SK-N-SH (cell line): ENCODE measurements at regions not wholly inside any gene's neighbourhood (a gene's known extent, or its start where the extent isn't known, plus 50 kb on each side); places are given as distances from the start of the nearest gene placed in this dataset.

Experiments used
- CTCF ChIA-PET: fragments of 300-600, 350-600 bp; formaldehyde crosslinking; extraction: SDS; loops from one replicate; lab custom pipeline; 2021; lab: Yijun Ruan, JAX
- POLR2A ChIA-PET: fragments of 350-600 bp; sonication (Branson Sonifier 250); formaldehyde crosslinking; extraction: SDS; loops from one replicate; lab custom pipeline; 2020; ENCODE audit warnings: antibody characterized with exemption, inconsistent platforms; lab: Yijun Ruan, JAX
- DNase-seq: peaks from one replicate; pipeline ENCODE4 v3.0.0; 2012
- H2AFZ ChIP-seq: fragments of 200-600 bp; sonication (generic); 2 replicates; pipeline ENCODE4 v1.8.1; 2016; ENCODE audit warnings: antibody characterized with exemption, mild to moderate bottlenecking, low read depth
- H3F3A ChIP-seq: fragments of 200-600 bp; sonication (generic); replicated peaks from 2 replicates; pipeline ENCODE3; 2016; ENCODE audit warnings: antibody characterized with exemption, mild to moderate bottlenecking; ENCODE audit not compliant: insufficient read depth
- H3K27ac ChIP-seq, 2 experiments: fragments of 200-500 bp in 1 of 2; fragments of 200-600 bp in 1 of 2; sonication (Bioruptor generic) in 1 of 2; sonication (generic), shearing (Covaris generic) in 1 of 2; 2 replicates each; pipeline versions ENCODE4 v1.5.1 to v1.6.1; 2014 to 2016; ENCODE audit warnings: low read depth in 2 of 2, inconsistent platforms in 1 of 2, low read length in 1 of 2, mild to moderate bottlenecking in 1 of 2, mixed read lengths in 1 of 2
- H3K27me3 ChIP-seq: fragments of 200-600 bp; sonication (generic), shearing (Covaris generic); 2 replicates; pipeline ENCODE4 v1.6.1; 2016; ENCODE audit warnings: mixed run types; ENCODE audit not compliant: insufficient read depth
- H3K36me3 ChIP-seq, 2 experiments: fragments of 200-500 bp in 1 of 2; fragments of 200-600 bp in 1 of 2; sonication (Bioruptor generic) in 1 of 2; sonication (generic) in 1 of 2; replicated peaks in 1 of 2; 2 replicates each; pipeline versions ENCODE3 to v1.5.1; 2014 to 2016; ENCODE audit warnings: low read length in 1 of 2, mild to moderate bottlenecking in 1 of 2; ENCODE audit not compliant: insufficient read depth in 2 of 2, control insufficient read depth in 1 of 2
- H3K4me1 ChIP-seq, 2 experiments: fragments of 200-500 bp in 1 of 2; fragments of 200-600 bp in 1 of 2; sonication (Bioruptor generic) in 1 of 2; sonication (generic), shearing (Covaris generic) in 1 of 2; 2 replicates each; pipeline versions ENCODE4 v1.5.1 to v1.6.1; 2014 to 2016; ENCODE audit warnings: low read depth in 1 of 2, low read length in 1 of 2, mixed run types in 1 of 2; ENCODE audit not compliant: insufficient read depth in 2 of 2, control insufficient read depth in 1 of 2
- H3K4me2 ChIP-seq: fragments of 200-600 bp; sonication (generic), shearing (Covaris generic); 2 replicates; pipeline ENCODE4 v1.6.1; 2017; ENCODE audit warnings: mixed run types
- H3K4me3 ChIP-seq, 2 experiments: fragments of 200-500 bp in 1 of 2; fragments of 200-600 bp in 1 of 2; sonication (Bioruptor generic) in 1 of 2; sonication (generic), shearing (Covaris generic) in 1 of 2; 2 replicates each; pipeline versions ENCODE4 v1.5.1 to v1.8.1; 2014 to 2016; ENCODE audit warnings: low read depth in 2 of 2, inconsistent platforms in 1 of 2, low read length in 1 of 2, mild to moderate bottlenecking in 1 of 2, mixed read lengths in 1 of 2, moderate library complexity in 1 of 2
- H3K79me2 ChIP-seq: fragments of 200-600 bp; sonication (generic); 2 replicates; pipeline ENCODE4 v1.8.1; 2017; ENCODE audit warnings: mild to moderate bottlenecking; ENCODE audit not compliant: insufficient read depth
- H3K9ac ChIP-seq: fragments of 200-600 bp; sonication (generic); 2 replicates; pipeline ENCODE4 v1.6.1; 2017; ENCODE audit warnings: mixed run types
- H3K9me2 ChIP-seq: fragments of 200-600 bp; sonication (generic); 2 replicates; pipeline ENCODE4 v1.6.1; 2017; ENCODE audit warnings: mixed run types
- H3K9me3 ChIP-seq: fragments of 200-600 bp; sonication (generic); 2 replicates; pipeline ENCODE4 v1.6.1; 2017; ENCODE audit warnings: mixed run types, mild to moderate bottlenecking, moderate library complexity
- H4K20me1 ChIP-seq: fragments of 200-600 bp; sonication (generic); 2 replicates; pipeline ENCODE4 v1.6.1; 2017; ENCODE audit warnings: mild to moderate bottlenecking, mixed run types; ENCODE audit not compliant: insufficient read depth
- EP300 ChIP-seq, 2 experiments: IDR thresholded peaks; 2 replicates each; pipeline versions ENCODE4 v1.4.0 to v1.6.1; 2012; ENCODE audit warnings: borderline replicate concordance in 1 of 2, low read depth in 1 of 2, low read length in 1 of 2
- FOXJ3 ChIP-seq: sonication (generic); formaldehyde crosslinking; IDR thresholded peaks from 2 replicates; pipeline ENCODE4 v1.5.1; 2020; ENCODE audit warnings: mild to moderate bottlenecking, missing genetic modification reagents
- GABPA ChIP-seq: IDR thresholded peaks from 2 replicates; pipeline ENCODE4 v1.4.0; 2012; ENCODE audit warnings: low read depth, mild to moderate bottlenecking
- GATA2 ChIP-seq: sonication (generic); formaldehyde crosslinking; IDR thresholded peaks from 2 replicates; pipeline ENCODE4 v1.5.0; 2020; ENCODE audit warnings: mild to moderate bottlenecking, missing genetic modification reagents
- JUND ChIP-seq: IDR thresholded peaks from 2 replicates; pipeline ENCODE4 v1.4.0; 2012
- MEF2A ChIP-seq: IDR thresholded peaks from 2 replicates; pipeline ENCODE4 v1.4.0; 2012; ENCODE audit warnings: low read depth, borderline replicate concordance
- NFIC ChIP-seq: IDR thresholded peaks from 2 replicates; pipeline ENCODE4 v1.4.0; 2012; ENCODE audit warnings: borderline replicate concordance
- POLR2AphosphoS5 ChIP-seq: IDR thresholded peaks from 2 replicates; pipeline ENCODE4 v1.6.1; 2012; ENCODE audit warnings: low read depth, low read length
- RAD21 ChIP-seq: IDR thresholded peaks from 2 replicates; pipeline ENCODE4 v1.6.1; 2012; ENCODE audit warnings: mild to moderate bottlenecking, low read length
- SIN3A ChIP-seq: IDR thresholded peaks from 2 replicates; pipeline ENCODE4 v1.6.1; 2012; ENCODE audit warnings: low read depth, mild to moderate bottlenecking, low read length, moderate library complexity, borderline replicate concordance
- SMC3 ChIP-seq: IDR thresholded peaks from 2 replicates; pipeline ENCODE4 v1.6.1; 2012; ENCODE audit warnings: low read depth, low read length, improper control_type of control experiment
- WGBS: methylation state at CpG from one replicate; pipeline ENCODE4 v1.1.6; 2017; ENCODE audit warnings: low lambda C conversion rate; 5-methylcytosine and 5-hydroxymethylcytosine counted together
- TF ChIP-seq, protein P1 (sequence below): IDR thresholded peaks from 2 replicates; pipeline ENCODE4 v1.4.0; 2012; ENCODE audit warnings: low read depth, borderline replicate concordance
- TF ChIP-seq, protein P2 (sequence below): fragments of 150-350 bp; IDR thresholded peaks from 2 replicates; pipeline ENCODE4 v1.6.1; 2016; ENCODE audit warnings: mild to moderate bottlenecking, low read depth, low read length
- TF ChIP-seq, protein P3 (sequence below): IDR thresholded peaks from 2 replicates; pipeline ENCODE4 v1.4.0; 2012; ENCODE audit warnings: low read depth
- TF ChIP-seq, protein P4 (sequence below): IDR thresholded peaks from 2 replicates; pipeline ENCODE4 v1.4.0; 2012; ENCODE audit warnings: low read depth, borderline replicate concordance
- TF ChIP-seq, protein P5 (sequence below): IDR thresholded peaks from 2 replicates; pipeline ENCODE4 v1.6.1; 2012; ENCODE audit warnings: mild to moderate bottlenecking, low read depth, low read length, moderate library complexity

DNA sequence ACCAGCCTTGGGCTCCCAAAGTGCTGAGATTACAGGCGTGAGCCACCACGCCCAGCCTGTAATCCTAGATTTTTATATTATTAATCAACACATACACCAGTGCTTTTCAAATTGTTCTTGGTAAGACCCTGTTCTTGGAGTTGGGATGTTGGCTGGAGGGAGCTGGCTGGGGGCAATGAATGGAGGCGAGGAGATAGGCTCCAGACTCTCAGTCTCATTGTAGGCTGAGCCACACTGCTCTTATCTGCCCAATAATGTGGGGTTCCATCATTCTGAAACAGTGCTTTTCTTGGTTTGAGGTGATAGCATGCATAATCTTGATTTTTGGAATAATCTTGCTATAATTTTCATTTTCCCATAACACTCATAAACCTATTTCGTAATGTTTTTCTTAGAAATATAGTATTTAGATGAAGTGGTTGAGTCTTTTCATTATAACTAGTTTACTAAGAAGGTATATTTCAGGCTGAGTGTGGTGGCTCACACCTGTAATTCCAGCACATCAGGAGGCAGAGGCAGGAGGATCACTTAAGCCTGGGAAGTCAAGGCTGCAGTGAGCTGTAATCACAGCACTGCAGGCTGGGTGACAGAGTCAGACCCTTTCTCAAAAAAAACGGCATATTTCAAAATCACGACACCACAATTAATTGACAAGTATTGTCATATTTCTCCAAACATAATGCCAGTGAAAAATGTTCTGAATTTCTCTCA, 65.1 kb upstream of the LYZL2 start:
- no peak for TF ChIP-seq RAD21
- TF ChIP-seq, protein P1, sequence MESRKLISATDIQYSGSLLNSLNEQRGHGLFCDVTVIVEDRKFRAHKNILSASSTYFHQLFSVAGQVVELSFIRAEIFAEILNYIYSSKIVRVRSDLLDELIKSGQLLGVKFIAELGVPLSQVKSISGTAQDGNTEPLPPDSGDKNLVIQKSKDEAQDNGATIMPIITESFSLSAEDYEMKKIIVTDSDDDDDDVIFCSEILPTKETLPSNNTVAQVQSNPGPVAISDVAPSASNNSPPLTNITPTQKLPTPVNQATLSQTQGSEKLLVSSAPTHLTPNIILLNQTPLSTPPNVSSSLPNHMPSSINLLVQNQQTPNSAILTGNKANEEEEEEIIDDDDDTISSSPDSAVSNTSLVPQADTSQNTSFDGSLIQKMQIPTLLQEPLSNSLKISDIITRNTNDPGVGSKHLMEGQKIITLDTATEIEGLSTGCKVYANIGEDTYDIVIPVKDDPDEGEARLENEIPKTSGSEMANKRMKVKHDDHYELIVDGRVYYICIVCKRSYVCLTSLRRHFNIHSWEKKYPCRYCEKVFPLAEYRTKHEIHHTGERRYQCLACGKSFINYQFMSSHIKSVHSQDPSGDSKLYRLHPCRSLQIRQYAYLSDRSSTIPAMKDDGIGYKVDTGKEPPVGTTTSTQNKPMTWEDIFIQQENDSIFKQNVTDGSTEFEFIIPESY = no peak
- TF ChIP-seq GATA2 (CRISPR knock-in tag) = no peak
- TF ChIP-seq NFIC = no peak
- no peak for TF ChIP-seq EP300 (IDR thresholded peaks at IDR 0.05; ENCODE audit: borderline replicate concordance in 1 of 2, low read depth in 1 of 2, low read length in 1 of 2)
- no peak for TF ChIP-seq SMC3
- TF ChIP-seq, protein P2, sequence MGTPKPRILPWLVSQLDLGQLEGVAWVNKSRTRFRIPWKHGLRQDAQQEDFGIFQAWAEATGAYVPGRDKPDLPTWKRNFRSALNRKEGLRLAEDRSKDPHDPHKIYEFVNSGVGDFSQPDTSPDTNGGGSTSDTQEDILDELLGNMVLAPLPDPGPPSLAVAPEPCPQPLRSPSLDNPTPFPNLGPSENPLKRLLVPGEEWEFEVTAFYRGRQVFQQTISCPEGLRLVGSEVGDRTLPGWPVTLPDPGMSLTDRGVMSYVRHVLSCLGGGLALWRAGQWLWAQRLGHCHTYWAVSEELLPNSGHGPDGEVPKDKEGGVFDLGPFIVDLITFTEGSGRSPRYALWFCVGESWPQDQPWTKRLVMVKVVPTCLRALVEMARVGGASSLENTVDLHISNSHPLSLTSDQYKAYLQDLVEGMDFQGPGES = no peak
- TF ChIP-seq POLR2AphosphoS5 = no peak
- TF ChIP-seq, protein P3, sequence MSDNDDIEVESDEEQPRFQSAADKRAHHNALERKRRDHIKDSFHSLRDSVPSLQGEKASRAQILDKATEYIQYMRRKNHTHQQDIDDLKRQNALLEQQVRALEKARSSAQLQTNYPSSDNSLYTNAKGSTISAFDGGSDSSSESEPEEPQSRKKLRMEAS = no peak
- TF ChIP-seq MEF2A = no peak
- WGBS = 86% methylated on average over 6 of the region's 6 CpGs

DNA sequence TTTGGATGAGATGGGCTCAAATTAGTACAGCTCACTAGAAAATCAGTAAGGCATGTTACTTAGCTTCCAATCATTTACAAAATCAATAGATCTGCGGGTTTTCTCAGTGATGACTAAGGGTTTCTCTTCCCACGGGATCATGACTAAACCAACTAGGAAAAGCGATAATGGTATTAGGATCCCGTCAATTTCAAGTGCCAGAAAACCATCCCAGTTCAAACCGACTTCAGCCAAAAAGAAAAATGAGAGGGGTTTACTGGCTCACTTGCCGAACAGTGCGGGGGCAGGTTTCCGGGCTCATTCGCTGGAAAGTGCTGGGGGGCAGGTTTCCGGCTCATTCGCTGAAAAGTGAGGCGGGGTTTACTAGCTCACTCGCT, 62.1 kb upstream of the LYZL2 start:
- Histone ChIP-seq H4K20me1 (no peaks in the 10 kb centered on the region), H3K36me3 (no peaks in the 10 kb centered on the region), H3K9ac (no peak overlapping the region), H3K4me2 (no peak overlapping the region), H3K27me3 (no peaks in the 10 kb centered on the region), H3K79me2 (no peaks in the 10 kb centered on the region), H3K4me1 (no peaks in the 10 kb centered on the region; a peak in 1 of 4 replicates), H3K9me2 (no peaks in the 10 kb centered on the region), H3K27ac (no peak overlapping the region), H3K4me3 (no peak overlapping the region), H3K9me3 (no peaks in the 10 kb centered on the region), H3F3A (peaks cover 6% of the 10 kb centered on the region), H2AFZ (no peak overlapping the region)
- ChIA-PET CTCF (interaction anchor here (2.6 kb wide), 1 partner anchor 21 kb away, joined by 7 read pairs; no protein-coding TSS in a partner anchor), POLR2A (no interaction called here)
- WGBS = 75% methylated on average over 13 of the region's 13 CpGs
- DNase-seq = no peak
- no peak for TF ChIP-seq RAD21
- TF ChIP-seq MEF2A = no peak
- TF ChIP-seq, protein P4, sequence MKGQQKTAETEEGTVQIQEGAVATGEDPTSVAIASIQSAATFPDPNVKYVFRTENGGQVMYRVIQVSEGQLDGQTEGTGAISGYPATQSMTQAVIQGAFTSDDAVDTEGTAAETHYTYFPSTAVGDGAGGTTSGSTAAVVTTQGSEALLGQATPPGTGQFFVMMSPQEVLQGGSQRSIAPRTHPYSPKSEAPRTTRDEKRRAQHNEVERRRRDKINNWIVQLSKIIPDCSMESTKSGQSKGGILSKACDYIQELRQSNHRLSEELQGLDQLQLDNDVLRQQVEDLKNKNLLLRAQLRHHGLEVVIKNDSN = no peak
- no peak for TF ChIP-seq GATA2 (CRISPR knock-in tag)
- TF ChIP-seq, protein P5, sequence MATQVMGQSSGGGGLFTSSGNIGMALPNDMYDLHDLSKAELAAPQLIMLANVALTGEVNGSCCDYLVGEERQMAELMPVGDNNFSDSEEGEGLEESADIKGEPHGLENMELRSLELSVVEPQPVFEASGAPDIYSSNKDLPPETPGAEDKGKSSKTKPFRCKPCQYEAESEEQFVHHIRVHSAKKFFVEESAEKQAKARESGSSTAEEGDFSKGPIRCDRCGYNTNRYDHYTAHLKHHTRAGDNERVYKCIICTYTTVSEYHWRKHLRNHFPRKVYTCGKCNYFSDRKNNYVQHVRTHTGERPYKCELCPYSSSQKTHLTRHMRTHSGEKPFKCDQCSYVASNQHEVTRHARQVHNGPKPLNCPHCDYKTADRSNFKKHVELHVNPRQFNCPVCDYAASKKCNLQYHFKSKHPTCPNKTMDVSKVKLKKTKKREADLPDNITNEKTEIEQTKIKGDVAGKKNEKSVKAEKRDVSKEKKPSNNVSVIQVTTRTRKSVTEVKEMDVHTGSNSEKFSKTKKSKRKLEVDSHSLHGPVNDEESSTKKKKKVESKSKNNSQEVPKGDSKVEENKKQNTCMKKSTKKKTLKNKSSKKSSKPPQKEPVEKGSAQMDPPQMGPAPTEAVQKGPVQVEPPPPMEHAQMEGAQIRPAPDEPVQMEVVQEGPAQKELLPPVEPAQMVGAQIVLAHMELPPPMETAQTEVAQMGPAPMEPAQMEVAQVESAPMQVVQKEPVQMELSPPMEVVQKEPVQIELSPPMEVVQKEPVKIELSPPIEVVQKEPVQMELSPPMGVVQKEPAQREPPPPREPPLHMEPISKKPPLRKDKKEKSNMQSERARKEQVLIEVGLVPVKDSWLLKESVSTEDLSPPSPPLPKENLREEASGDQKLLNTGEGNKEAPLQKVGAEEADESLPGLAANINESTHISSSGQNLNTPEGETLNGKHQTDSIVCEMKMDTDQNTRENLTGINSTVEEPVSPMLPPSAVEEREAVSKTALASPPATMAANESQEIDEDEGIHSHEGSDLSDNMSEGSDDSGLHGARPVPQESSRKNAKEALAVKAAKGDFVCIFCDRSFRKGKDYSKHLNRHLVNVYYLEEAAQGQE = no peak
- TF ChIP-seq, protein P3 = no peak
- TF ChIP-seq EP300 (IDR thresholded peaks at IDR 0.05; ENCODE audit: borderline replicate concordance in 1 of 2, low read depth in 1 of 2, low read length in 1 of 2) = no peak
- TF ChIP-seq SIN3A = no peak
- no peak for TF ChIP-seq GABPA
- no peak for TF ChIP-seq FOXJ3
- TF ChIP-seq JUND = no peak

More for the DNA sequence above, 65.1 kb upstream of the LYZL2 start:
- Histone ChIP-seq H3K27me3 (no peaks in the 10 kb centered on the region), H3F3A (peaks cover 6% of the 10 kb centered on the region), H3K9me2 (no peaks in the 10 kb centered on the region), H3K9me3 (no peaks in the 10 kb centered on the region), H3K4me1 (no peaks in the 10 kb centered on the region), H3K9ac (no peak overlapping the region), H3K4me3 (no peak overlapping the region), H4K20me1 (no peaks in the 10 kb centered on the region), H3K79me2 (no peaks in the 10 kb centered on the region), H3K4me2 (no peak overlapping the region), H3K36me3 (no peaks in the 10 kb centered on the region), H3K27ac (no peak overlapping the region), H2AFZ (no peak overlapping the region)
- ChIA-PET POLR2A (no interaction called here), CTCF (interaction anchor here (0.7 kb wide), 1 partner anchor 159 kb away, joined by 3 read pairs; no protein-coding TSS in a partner anchor)
- no peak for DNase-seq
